ENCODE measurements at regions not wholly inside any gene's neighbourhood (a gene's known extent, or its start where the extent isn't known, plus 50 kb on each side); places are given as distances from the start of the nearest gene placed in this dataset.
"Not testable (repeated sequence)": the region's sequence is repeated elsewhere in the genome, so short reads cannot be mapped to it uniquely, and the experiment has no call there.

GRCh38 chr21:9614011-9614410, 907.4 kb upstream of the TPTE start:
- TF ChIP-seq, protein P1, sequence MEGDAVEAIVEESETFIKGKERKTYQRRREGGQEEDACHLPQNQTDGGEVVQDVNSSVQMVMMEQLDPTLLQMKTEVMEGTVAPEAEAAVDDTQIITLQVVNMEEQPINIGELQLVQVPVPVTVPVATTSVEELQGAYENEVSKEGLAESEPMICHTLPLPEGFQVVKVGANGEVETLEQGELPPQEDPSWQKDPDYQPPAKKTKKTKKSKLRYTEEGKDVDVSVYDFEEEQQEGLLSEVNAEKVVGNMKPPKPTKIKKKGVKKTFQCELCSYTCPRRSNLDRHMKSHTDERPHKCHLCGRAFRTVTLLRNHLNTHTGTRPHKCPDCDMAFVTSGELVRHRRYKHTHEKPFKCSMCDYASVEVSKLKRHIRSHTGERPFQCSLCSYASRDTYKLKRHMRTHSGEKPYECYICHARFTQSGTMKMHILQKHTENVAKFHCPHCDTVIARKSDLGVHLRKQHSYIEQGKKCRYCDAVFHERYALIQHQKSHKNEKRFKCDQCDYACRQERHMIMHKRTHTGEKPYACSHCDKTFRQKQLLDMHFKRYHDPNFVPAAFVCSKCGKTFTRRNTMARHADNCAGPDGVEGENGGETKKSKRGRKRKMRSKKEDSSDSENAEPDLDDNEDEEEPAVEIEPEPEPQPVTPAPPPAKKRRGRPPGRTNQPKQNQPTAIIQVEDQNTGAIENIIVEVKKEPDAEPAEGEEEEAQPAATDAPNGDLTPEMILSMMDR (IDR thresholded peaks at IDR 0.05) = not testable (repeated sequence)
- TF ChIP-seq POLR2A (IDR thresholded peaks at IDR 0.05) = not testable (repeated sequence)

All from Peyer's patch (tissue), 4 donors.